K562 (cell line): ENCODE measurements at regions not wholly inside any gene's neighbourhood (a gene's known extent, or its start where the extent isn't known, plus 50 kb on each side); places are given as distances from the start of the nearest gene placed in this dataset.

ENCODE experiments used
- CTCF ChIP-seq, 3 experiments: IDR thresholded peaks in 2 of 3; conservative IDR thresholded peaks in 1 of 3; 2 replicates each; pipeline ENCODE4 v1.5.1; 2011 to 2012; ENCODE audit warnings: low read length in 3 of 3, mild to moderate bottlenecking in 3 of 3, control low read depth in 2 of 3, improper control_type of control experiment in 1 of 3, inconsistent platforms in 1 of 3, low read depth in 1 of 3, mixed read lengths in 1 of 3, moderate library complexity in 1 of 3; ENCODE audit not compliant: insufficient read depth in 2 of 3
- ZBTB43 ChIP-seq: sonication (generic); formaldehyde crosslinking; IDR thresholded peaks from 2 replicates; pipeline ENCODE4 v1.8.0; 2023; ENCODE audit warnings: mild to moderate bottlenecking, missing genetic modification reagents

GRCh38 chr13:82323101-82323500 is 1559.2 kb downstream of the SLITRK1 start:
- TF ChIP-seq CTCF (IDR thresholded peaks at IDR 0.05 in 2 of 3, conservative IDR thresholded peaks at IDR 0.05 in 1 of 3; ENCODE audit: insufficient read depth in 2 of 3, low read depth in 1 of 3, low read length in 3 of 3), result no peak
- TF ChIP-seq ZBTB43 (CRISPR knock-in tag), result no peak
